DND-41 (cell line): ENCODE measurements at regions not wholly inside any gene's neighbourhood (a gene's known extent, or its start where the extent isn't known, plus 50 kb on each side); places are given as distances from the start of the nearest gene placed in this dataset.

Experiments used
- ATAC-seq: fragments of 200-7000 bp; cut with Tn5 transposase; 3 replicates; pipeline ENCODE4 v1.9.1; 2021; ENCODE audit warnings: low read depth; ENCODE audit not compliant: insufficient read depth
- DNase-seq: peaks from one replicate; pipeline ENCODE4 v3.0.0-alpha.2; 2020
- H2AFZ ChIP-seq: 2 replicates; pipeline ENCODE4 v1.6.0; 2012; ENCODE audit warnings: low read depth, low read length
- H3K27ac ChIP-seq: 2 replicates; pipeline ENCODE4 v1.5.1; 2012; ENCODE audit warnings: low read length, inconsistent platforms
- H3K27me3 ChIP-seq: fragments of 200-600 bp; sonication (generic); 2 replicates; pipeline ENCODE4 v1.6.0; 2012; ENCODE audit warnings: low read length, mild to moderate bottlenecking, inconsistent platforms; ENCODE audit not compliant: insufficient read depth, poor library complexity
- H3K36me3 ChIP-seq: 2 replicates; pipeline ENCODE4 v1.5.1; 2012; ENCODE audit warnings: low read length, inconsistent platforms; ENCODE audit not compliant: insufficient read depth
- H3K4me1 ChIP-seq: 2 replicates; pipeline ENCODE4 v1.5.1; 2012; ENCODE audit warnings: mild to moderate bottlenecking, low read length; ENCODE audit not compliant: insufficient read depth
- H3K4me2 ChIP-seq: 2 replicates; pipeline ENCODE4 v1.6.0; 2012; ENCODE audit warnings: mild to moderate bottlenecking, moderate library complexity, low read length, inconsistent platforms; ENCODE audit not compliant: insufficient read depth
- H3K4me3 ChIP-seq, 2 experiments: fragments of 200-600 bp in 1 of 2; shearing (Covaris generic) in 1 of 2; 2 replicates each; pipeline ENCODE4 v1.5.1; 2012 to 2016; ENCODE audit warnings: inconsistent platforms in 2 of 2, low read length in 2 of 2, mild to moderate bottlenecking in 2 of 2, low read depth in 1 of 2, moderate library complexity in 1 of 2
- H3K79me2 ChIP-seq: 2 replicates; pipeline ENCODE4 v1.6.0; 2012; ENCODE audit warnings: low read length, inconsistent platforms; ENCODE audit not compliant: insufficient read depth
- H3K9ac ChIP-seq: 2 replicates; pipeline ENCODE4 v1.6.0; 2012; ENCODE audit warnings: low read depth, mild to moderate bottlenecking, inconsistent platforms, low read length, moderate library complexity
- H3K9me3 ChIP-seq: 2 replicates; pipeline ENCODE4 v1.5.1; 2012; ENCODE audit warnings: low read length, moderate library complexity, mild to moderate bottlenecking, inconsistent platforms; ENCODE audit not compliant: insufficient read depth, severe bottlenecking
- H4K20me1 ChIP-seq: 2 replicates; pipeline ENCODE4 v1.6.0; 2012; ENCODE audit warnings: low read length; ENCODE audit not compliant: insufficient read depth
- EZH2 ChIP-seq: IDR thresholded peaks from 3 replicates; pipeline ENCODE4 v1.6.1; 2012; ENCODE audit warnings: borderline replicate concordance, low read depth, mild to moderate bottlenecking, moderate library complexity, low read length, inconsistent platforms; ENCODE audit not compliant: severe bottlenecking
- TF ChIP-seq, protein P1 (sequence below): IDR thresholded peaks from 2 replicates; pipeline ENCODE4 v1.5.1; 2012; ENCODE audit warnings: borderline replicate concordance, low read length, moderate library complexity, mild to moderate bottlenecking; ENCODE audit not compliant: poor library complexity, severe bottlenecking; ENCODE audit errors: extremely low read depth

DNA sequence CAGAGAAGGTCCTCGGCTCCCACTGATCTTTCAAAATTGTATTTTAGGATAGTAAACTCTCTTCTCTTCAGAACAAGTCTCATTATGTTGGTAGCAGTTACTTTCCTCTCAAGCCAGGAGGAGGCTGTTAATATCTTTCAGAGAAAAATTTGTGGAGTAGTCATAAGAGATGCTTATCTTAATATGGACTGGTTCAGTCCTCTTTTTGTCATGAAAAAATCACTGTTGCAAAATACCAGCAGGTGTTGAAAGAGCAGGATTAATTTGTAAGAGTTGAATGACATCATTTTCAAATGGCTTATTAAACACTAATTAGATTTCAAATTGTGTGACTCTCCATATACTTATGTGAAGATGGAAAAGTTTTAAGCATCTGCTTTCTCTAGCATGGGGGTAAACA, 662.5 kb downstream of the POM121L12 start:
- no peak overlapping the region for H3K9ac ChIP-seq
- H3K4me3 ChIP-seq = no peak overlapping the region
- no peak for DNase-seq
- no peaks in the 10 kb centered on the region for H4K20me1 ChIP-seq
- H3K36me3 ChIP-seq = no peaks in the 10 kb centered on the region
- no peak for ATAC-seq
- H3K27ac ChIP-seq = no peak overlapping the region
- H2AFZ ChIP-seq = no peak overlapping the region
- H3K4me1 ChIP-seq = no peaks in the 10 kb centered on the region
- TF ChIP-seq, protein P1, sequence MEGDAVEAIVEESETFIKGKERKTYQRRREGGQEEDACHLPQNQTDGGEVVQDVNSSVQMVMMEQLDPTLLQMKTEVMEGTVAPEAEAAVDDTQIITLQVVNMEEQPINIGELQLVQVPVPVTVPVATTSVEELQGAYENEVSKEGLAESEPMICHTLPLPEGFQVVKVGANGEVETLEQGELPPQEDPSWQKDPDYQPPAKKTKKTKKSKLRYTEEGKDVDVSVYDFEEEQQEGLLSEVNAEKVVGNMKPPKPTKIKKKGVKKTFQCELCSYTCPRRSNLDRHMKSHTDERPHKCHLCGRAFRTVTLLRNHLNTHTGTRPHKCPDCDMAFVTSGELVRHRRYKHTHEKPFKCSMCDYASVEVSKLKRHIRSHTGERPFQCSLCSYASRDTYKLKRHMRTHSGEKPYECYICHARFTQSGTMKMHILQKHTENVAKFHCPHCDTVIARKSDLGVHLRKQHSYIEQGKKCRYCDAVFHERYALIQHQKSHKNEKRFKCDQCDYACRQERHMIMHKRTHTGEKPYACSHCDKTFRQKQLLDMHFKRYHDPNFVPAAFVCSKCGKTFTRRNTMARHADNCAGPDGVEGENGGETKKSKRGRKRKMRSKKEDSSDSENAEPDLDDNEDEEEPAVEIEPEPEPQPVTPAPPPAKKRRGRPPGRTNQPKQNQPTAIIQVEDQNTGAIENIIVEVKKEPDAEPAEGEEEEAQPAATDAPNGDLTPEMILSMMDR = no peak
- no peaks in the 10 kb centered on the region for H3K9me3 ChIP-seq
- no peaks in the 10 kb centered on the region for H3K27me3 ChIP-seq
- H3K4me2 ChIP-seq = no peak overlapping the region
- H3K79me2 ChIP-seq = no peaks in the 10 kb centered on the region

DNA sequence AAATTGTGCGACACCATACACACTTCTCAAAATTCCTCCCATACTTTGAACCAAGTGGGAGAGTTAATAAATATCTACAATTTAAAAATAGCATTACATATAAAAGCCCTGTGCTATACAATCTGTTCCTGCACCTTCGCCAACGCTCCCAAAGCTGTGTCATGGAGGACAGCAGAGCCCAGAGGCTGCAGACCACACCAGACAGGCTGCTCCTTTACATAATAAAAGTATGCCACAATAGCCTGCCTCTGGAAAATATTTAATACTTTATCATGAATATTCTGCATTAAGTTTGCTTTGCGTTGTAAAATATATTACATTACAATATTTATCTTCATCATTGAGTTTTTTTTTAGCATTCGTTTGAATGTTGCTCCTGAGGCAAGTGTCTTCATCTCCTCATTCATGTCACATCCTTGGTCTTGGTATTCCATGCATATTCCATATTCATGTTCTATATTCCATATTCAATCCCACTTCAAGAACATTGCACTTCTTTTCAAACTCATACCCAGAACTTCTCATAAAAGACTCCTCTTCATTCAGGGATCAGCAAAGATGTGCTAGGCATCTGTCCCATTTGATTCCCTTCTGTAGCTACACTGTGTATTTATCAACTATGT, 663.9 kb downstream of the POM121L12 start:
- no peak for ATAC-seq
- no peaks in the 10 kb centered on the region for H4K20me1 ChIP-seq
- no peak overlapping the region for H3K9ac ChIP-seq
- H3K27me3 ChIP-seq = no peaks in the 10 kb centered on the region
- H3K27ac ChIP-seq = no peak overlapping the region
- no peaks in the 10 kb centered on the region for H3K36me3 ChIP-seq
- no peak overlapping the region for H3K4me3 ChIP-seq
- no peaks in the 10 kb centered on the region for H3K4me1 ChIP-seq
- H3K79me2 ChIP-seq = no peaks in the 10 kb centered on the region
- H3K9me3 ChIP-seq = no peaks in the 10 kb centered on the region
- H3K4me2 ChIP-seq = no peak overlapping the region
- no peak overlapping the region for H2AFZ ChIP-seq
- no peak for DNase-seq
- TF ChIP-seq EZH2 = no peak
- TF ChIP-seq, protein P1 = no peak

DNA sequence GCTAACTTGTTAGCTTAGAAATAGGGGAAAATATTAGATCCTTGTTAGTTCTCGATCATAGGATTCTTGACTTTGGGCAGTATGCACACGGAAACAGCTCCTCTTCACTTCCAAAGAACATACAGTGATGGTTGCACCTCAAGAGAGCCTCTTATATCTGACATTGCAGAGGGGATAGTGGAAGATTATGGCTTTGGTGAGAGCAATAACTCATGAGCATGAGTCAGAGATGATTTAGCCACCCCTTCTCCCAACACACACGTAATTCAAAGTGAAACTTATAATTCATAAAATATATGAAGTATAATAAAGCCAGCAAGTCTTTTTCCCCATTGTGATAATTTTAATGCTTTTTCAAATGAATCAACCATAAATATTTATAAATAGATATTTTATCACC, 683.7 kb downstream of the POM121L12 start:
- Histone ChIP-seq H2AFZ (no peak overlapping the region), H3K9me3 (no peaks in the 10 kb centered on the region), H3K27ac (no peak overlapping the region), H3K79me2 (no peaks in the 10 kb centered on the region), H3K4me3 (no peak overlapping the region), H3K4me1 (no peaks in the 10 kb centered on the region), H4K20me1 (no peaks in the 10 kb centered on the region), H3K27me3 (no peaks in the 10 kb centered on the region), H3K4me2 (no peak overlapping the region), H3K9ac (no peak overlapping the region), H3K36me3 (no peaks in the 10 kb centered on the region)
- DNase-seq (no peak), ATAC-seq (no peak)
- TF ChIP-seq EZH2 = no peak
- TF ChIP-seq, protein P1 = no peak

DNA sequence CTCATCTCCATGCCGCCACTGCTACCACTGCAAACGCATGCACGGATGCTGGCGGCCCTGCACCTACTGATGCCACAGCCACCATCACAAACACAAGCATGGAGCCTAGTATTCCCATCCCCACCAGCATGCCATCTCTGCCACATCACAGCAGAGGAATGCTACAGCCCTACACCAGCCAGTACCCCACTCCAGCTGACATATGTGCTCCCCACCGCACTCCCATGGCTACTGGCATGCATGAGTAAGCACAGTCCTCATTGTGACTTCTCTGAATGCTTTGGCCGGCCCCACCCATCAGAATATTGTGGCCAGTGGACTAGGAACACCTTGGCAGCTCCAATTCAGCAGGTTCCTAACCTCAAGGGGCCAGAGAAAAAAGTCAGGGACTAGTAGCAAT, 705.5 kb downstream of the POM121L12 start:
- ATAC-seq (no peak), DNase-seq (no peak)
- H3K79me2 ChIP-seq = no peaks in the 10 kb centered on the region
- no peak overlapping the region for H3K4me2 ChIP-seq
- H3K36me3 ChIP-seq = no peaks in the 10 kb centered on the region
- no peak overlapping the region for H3K9ac ChIP-seq
- H3K27ac ChIP-seq = no peak overlapping the region
- no peak overlapping the region for H2AFZ ChIP-seq
- no peaks in the 10 kb centered on the region for H3K9me3 ChIP-seq
- H3K4me3 ChIP-seq = no peak overlapping the region
- no peaks in the 10 kb centered on the region for H4K20me1 ChIP-seq
- H3K27me3 ChIP-seq = no peaks in the 10 kb centered on the region
- no peaks in the 10 kb centered on the region for H3K4me1 ChIP-seq
- TF ChIP-seq, protein P1 = no peak
- TF ChIP-seq EZH2 = no peak
